OCI-LY3 (cell line): ENCODE measurements at regions not wholly inside any gene's neighbourhood (a gene's known extent, or its start where the extent isn't known, plus 50 kb on each side); places are given as distances from the start of the nearest gene placed in this dataset.

Source experiments
- H2AFZ ChIP-seq: fragments of 200-600, 300-600 bp; shearing (Covaris generic); 2 replicates; pipeline ENCODE4 v1.6.0; 2014; ENCODE audit warnings: antibody characterized with exemption, low read depth, low read length
- H3K27ac ChIP-seq: fragments of 200-600, 300-600 bp; sonication (generic); 2 replicates; pipeline ENCODE4 v1.5.1; 2014; ENCODE audit warnings: mild to moderate bottlenecking, low read length, moderate library complexity, mixed read lengths
- H3K27me3 ChIP-seq: fragments of 200-600, 300-600 bp; sonication (generic); 2 replicates; pipeline ENCODE4 v1.6.1; 2014; ENCODE audit warnings: low read depth, low read length, mixed read lengths
- H3K36me3 ChIP-seq: fragments of 200-600, 300-600 bp; sonication (generic); replicated peaks from 2 replicates; pipeline ENCODE3; 2014; ENCODE audit warnings: low read depth, low read length, mixed read lengths
- H3K4me1 ChIP-seq: fragments of 300-600, 200-600 bp; sonication (generic); 2 replicates; pipeline ENCODE4 v1.6.1; 2014; ENCODE audit warnings: low read length, mixed read lengths
- H3K4me2 ChIP-seq: fragments of 200-600, 300-600 bp; sonication (generic); 2 replicates; pipeline ENCODE4 v1.6.1; 2014; ENCODE audit warnings: low read length, mixed read lengths
- H3K4me3 ChIP-seq: fragments of 300-600, 200-600 bp; sonication (generic); 2 replicates; pipeline ENCODE4 v1.5.1; 2014; ENCODE audit warnings: antibody characterized with exemption, mild to moderate bottlenecking, low read length, moderate library complexity
- H3K79me2 ChIP-seq: fragments of 300-600, 200-600 bp; shearing (Covaris generic); 2 replicates; pipeline ENCODE4 v1.6.1; 2014; ENCODE audit warnings: mild to moderate bottlenecking, low read length, mixed read lengths
- H3K9ac ChIP-seq: fragments of 300-600, 200-600 bp; shearing (Covaris generic); 2 replicates; pipeline ENCODE4 v1.6.0; 2014; ENCODE audit warnings: mild to moderate bottlenecking, low read length, moderate library complexity
- H3K9me3 ChIP-seq: fragments of 200-600, 300-600 bp; shearing (Covaris generic); 2 replicates; pipeline ENCODE4 v1.6.1; 2014; ENCODE audit warnings: low read length, mixed read lengths; ENCODE audit not compliant: insufficient read depth
- H4K20me1 ChIP-seq: fragments of 200-600, 300-600 bp; sonication (generic); 2 replicates; pipeline ENCODE4 v1.6.1; 2016; ENCODE audit warnings: low read length, mixed read lengths; ENCODE audit not compliant: insufficient read depth
- EZH2phosphoT487 ChIP-seq: fragments of 200-600 bp; shearing (Covaris generic); IDR thresholded peaks from 2 replicates; pipeline ENCODE4 v1.6.1; 2018; ENCODE audit warnings: antibody characterized with exemption, mixed run types, low read depth
- TF ChIP-seq, protein P1 (sequence below): fragments of 200-600, 300-600 bp; sonication (generic); IDR thresholded peaks from 2 replicates; pipeline ENCODE4 v1.5.1; 2014; ENCODE audit warnings: antibody characterized with exemption, low read length, low read depth

- Histone ChIP-seq H3K4me2 (no peak overlapping the region), H2AFZ (no peak overlapping the region), H4K20me1 (no peaks in the 10 kb centered on the region), H3K27me3 (no peaks in the 10 kb centered on the region), H3K36me3 (no peaks in the 10 kb centered on the region), H3K79me2 (no peaks in the 10 kb centered on the region), H3K27ac (no peak overlapping the region), H3K4me1 (no peaks in the 10 kb centered on the region), H3K9ac (no peak overlapping the region), H3K9me3 (no peaks in the 10 kb centered on the region), H3K4me3 (no peak overlapping the region)
- no peak for TF ChIP-seq EZH2phosphoT487
- TF ChIP-seq, protein P1, sequence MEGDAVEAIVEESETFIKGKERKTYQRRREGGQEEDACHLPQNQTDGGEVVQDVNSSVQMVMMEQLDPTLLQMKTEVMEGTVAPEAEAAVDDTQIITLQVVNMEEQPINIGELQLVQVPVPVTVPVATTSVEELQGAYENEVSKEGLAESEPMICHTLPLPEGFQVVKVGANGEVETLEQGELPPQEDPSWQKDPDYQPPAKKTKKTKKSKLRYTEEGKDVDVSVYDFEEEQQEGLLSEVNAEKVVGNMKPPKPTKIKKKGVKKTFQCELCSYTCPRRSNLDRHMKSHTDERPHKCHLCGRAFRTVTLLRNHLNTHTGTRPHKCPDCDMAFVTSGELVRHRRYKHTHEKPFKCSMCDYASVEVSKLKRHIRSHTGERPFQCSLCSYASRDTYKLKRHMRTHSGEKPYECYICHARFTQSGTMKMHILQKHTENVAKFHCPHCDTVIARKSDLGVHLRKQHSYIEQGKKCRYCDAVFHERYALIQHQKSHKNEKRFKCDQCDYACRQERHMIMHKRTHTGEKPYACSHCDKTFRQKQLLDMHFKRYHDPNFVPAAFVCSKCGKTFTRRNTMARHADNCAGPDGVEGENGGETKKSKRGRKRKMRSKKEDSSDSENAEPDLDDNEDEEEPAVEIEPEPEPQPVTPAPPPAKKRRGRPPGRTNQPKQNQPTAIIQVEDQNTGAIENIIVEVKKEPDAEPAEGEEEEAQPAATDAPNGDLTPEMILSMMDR, result no peak
Measured at GRCh38 chr2:83572400-83572799, 886.7 kb downstream of the SUCLG1 start.

DNA sequence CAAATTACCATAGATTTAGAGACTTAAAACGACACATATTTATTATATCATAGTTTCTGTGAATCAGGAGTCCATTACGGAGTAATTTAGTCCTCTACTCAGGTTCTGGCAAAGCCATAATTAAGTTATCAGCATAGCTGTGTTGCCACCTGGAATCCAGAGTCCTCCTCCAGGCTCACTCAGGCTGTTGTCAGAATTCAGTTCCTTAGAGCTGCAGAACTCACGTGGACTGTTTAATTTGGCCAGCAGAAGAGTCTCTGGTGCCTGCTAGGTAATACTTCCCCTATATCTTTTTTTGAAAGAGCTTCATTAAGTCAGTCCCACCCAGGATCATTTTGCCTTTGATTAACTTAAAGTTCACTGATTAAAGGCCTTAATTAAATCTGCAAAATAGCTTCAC lies 891.5 kb downstream of the SUCLG1 start:
- Histone ChIP-seq H3K4me2 (no peak overlapping the region), H3K36me3 (no peaks in the 10 kb centered on the region), H2AFZ (no peak overlapping the region), H3K79me2 (no peaks in the 10 kb centered on the region), H3K4me1 (peaks cover 4% of the 10 kb centered on the region; the same call in 1 of the 2 replicates), H4K20me1 (no peaks in the 10 kb centered on the region), H3K27ac (no peak overlapping the region), H3K27me3 (no peaks in the 10 kb centered on the region), H3K4me3 (no peak overlapping the region), H3K9me3 (no peaks in the 10 kb centered on the region), H3K9ac (no peak overlapping the region)
- TF ChIP-seq, protein P1, result no peak
- TF ChIP-seq EZH2phosphoT487, result no peak

DNA sequence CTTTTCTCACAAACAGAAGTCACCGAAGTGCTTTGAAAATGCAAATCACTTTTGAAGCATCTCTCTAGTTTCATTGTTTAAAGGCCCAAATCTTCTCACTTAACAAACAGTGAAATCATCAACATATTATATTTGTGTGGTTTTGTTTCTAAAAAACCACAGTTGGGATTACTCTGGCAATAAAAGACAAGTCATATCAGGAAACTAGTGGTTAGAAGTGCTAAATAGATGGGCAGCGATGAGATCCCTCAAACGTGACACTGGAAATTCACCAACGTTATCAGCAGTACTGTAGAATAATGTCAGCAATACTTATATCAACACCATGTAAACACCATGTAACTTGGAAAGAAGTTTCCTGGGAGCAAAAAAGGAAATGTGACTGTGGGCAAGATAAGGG lies 893.5 kb downstream of the SUCLG1 start:
- Histone ChIP-seq H3K4me1 (peaks cover 4% of the 10 kb centered on the region; the same call in 1 of the 2 replicates), H3K27ac (no peak overlapping the region), H3K9me3 (no peaks in the 10 kb centered on the region), H2AFZ (no peak overlapping the region), H3K4me2 (no peak overlapping the region), H3K4me3 (no peak overlapping the region), H3K36me3 (no peaks in the 10 kb centered on the region), H3K27me3 (no peaks in the 10 kb centered on the region), H3K9ac (no peak overlapping the region), H4K20me1 (no peaks in the 10 kb centered on the region), H3K79me2 (no peaks in the 10 kb centered on the region)
- no peak for TF ChIP-seq EZH2phosphoT487
- TF ChIP-seq, protein P1, result no peak

DNA sequence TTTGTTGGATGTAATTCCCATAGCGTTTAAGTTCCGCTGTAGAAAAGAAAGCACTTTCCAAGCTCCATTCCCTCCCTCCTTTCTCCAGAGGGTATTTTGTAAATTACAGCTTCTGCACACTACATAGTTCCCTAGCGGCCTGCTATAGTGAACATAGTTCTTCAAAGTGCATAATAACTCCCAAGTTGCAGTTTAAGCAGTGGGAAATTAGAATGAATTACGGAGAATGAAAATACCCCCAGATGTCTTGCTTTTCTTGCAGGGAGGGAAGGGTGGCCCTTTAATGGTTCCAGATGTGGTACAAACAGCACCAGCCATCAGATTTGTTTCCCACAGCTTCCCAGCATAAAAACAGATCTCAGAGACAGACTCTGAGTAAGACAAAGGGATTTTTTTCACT lies 893.9 kb downstream of the SUCLG1 start:
- H4K20me1 ChIP-seq, result no peaks in the 10 kb centered on the region
- H3K9me3 ChIP-seq, result no peaks in the 10 kb centered on the region
- no peak overlapping the region for H3K4me3 ChIP-seq
- TF ChIP-seq EZH2phosphoT487, result no peak
- TF ChIP-seq, protein P1, result no peak
- H2AFZ ChIP-seq, result no peak overlapping the region
- no peak overlapping the region for H3K9ac ChIP-seq
- H3K36me3 ChIP-seq, result no peaks in the 10 kb centered on the region
- no peak overlapping the region for H3K27ac ChIP-seq
- H3K4me1 ChIP-seq, result peaks cover 4% of the 10 kb centered on the region; the same call in 1 of the 2 replicates
- no peaks in the 10 kb centered on the region for H3K27me3 ChIP-seq
- H3K79me2 ChIP-seq, result no peaks in the 10 kb centered on the region
- no peak overlapping the region for H3K4me2 ChIP-seq
